Natural killer cell (primary cell): ENCODE measurements at regions not wholly inside any gene's neighbourhood (a gene's known extent, or its start where the extent isn't known, plus 50 kb on each side); places are given as distances from the start of the nearest gene placed in this dataset.

ENCODE experiments used
- ATAC-seq, 3 donors: fragments of 150-1000 bp in 2 of 3; fragments of 200-7000 bp in 1 of 3; cut with Tn5 transposase; 1 replicate in 1 of 3; 2 replicates in 2 of 3; pipeline ENCODE4 v1.10.0; 2021; ENCODE audit warnings: mild to moderate bottlenecking in 2 of 3, moderate library complexity in 2 of 3
- DNase-seq, 2 donors: peaks; one replicate each; pipeline versions ENCODE4 v3.0.0 to v3.0.0-alpha.2; 2013 to 2021; ENCODE audit warnings: mixed read lengths in 1 of 2
- H3K27ac ChIP-seq: one replicate; pipeline ENCODE4 v1.5.1; 2013; ENCODE audit warnings: mild to moderate bottlenecking, low read length
- H3K27me3 ChIP-seq: one replicate; pipeline ENCODE4 v1.6.1; 2013; ENCODE audit warnings: low read length; ENCODE audit not compliant: control insufficient read depth, insufficient read depth
- H3K36me3 ChIP-seq: one replicate; pipeline ENCODE4 v1.6.1; 2013; ENCODE audit warnings: low read length; ENCODE audit not compliant: control insufficient read depth, insufficient read depth
- H3K4me1 ChIP-seq: one replicate; pipeline ENCODE4 v1.6.1; 2013; ENCODE audit warnings: low read length; ENCODE audit not compliant: control insufficient read depth, insufficient read depth
- H3K4me3 ChIP-seq: one replicate; pipeline ENCODE4 v1.5.1; 2013; ENCODE audit warnings: low read length
- H3K9me3 ChIP-seq: one replicate; pipeline ENCODE4 v1.6.1; 2013; ENCODE audit warnings: low read length; ENCODE audit not compliant: control insufficient read depth, insufficient read depth
- H3K27ac Mint-ChIP-seq, 2 donors: one replicate each; pipeline ENCODE4 v1.8.0; 2022; ENCODE audit warnings: mild to moderate bottlenecking in 2 of 2, mixed read lengths in 2 of 2, moderate library complexity in 1 of 2
- H3K27me3 Mint-ChIP-seq, 2 donors: one replicate each; pipeline ENCODE4 v1.8.0; 2022; ENCODE audit warnings: low read depth in 2 of 2, mixed read lengths in 2 of 2
- H3K36me3 Mint-ChIP-seq: one replicate; pipeline ENCODE4 v1.8.0; 2022; ENCODE audit warnings: mixed read lengths
- H3K4me1 Mint-ChIP-seq, 2 donors: one replicate each; pipeline ENCODE4 v1.8.0; 2022; ENCODE audit warnings: mixed read lengths in 2 of 2
- H3K4me3 Mint-ChIP-seq: one replicate; pipeline ENCODE4 v1.8.0; 2022; ENCODE audit warnings: mild to moderate bottlenecking, moderate library complexity, mixed read lengths
- H3K9me3 Mint-ChIP-seq, 2 donors: one replicate each; pipeline ENCODE4 v1.8.0; 2022; ENCODE audit warnings: mixed read lengths in 2 of 2
- WGBS: methylation state at CpG from one replicate; pipeline ENCODE4 v1.1.7; 2013; ENCODE audit warnings: missing lambda C conversion rate; ENCODE audit not compliant: insufficient coverage; 5-methylcytosine and 5-hydroxymethylcytosine counted together
- intact Hi-C: fragments of 100-400 bp; cut with micrococcal nuclease; formaldehyde crosslinking; loops from one replicate; pipeline ENCODE4 v1.14.2; 2022
- TF ChIP-seq, protein P1 (sequence below): fragments of 200-600 bp; IDR thresholded peaks from one replicate; pipeline ENCODE4 v1.8.0; 2022; ENCODE audit warnings: antibody characterized with exemption

DNA sequence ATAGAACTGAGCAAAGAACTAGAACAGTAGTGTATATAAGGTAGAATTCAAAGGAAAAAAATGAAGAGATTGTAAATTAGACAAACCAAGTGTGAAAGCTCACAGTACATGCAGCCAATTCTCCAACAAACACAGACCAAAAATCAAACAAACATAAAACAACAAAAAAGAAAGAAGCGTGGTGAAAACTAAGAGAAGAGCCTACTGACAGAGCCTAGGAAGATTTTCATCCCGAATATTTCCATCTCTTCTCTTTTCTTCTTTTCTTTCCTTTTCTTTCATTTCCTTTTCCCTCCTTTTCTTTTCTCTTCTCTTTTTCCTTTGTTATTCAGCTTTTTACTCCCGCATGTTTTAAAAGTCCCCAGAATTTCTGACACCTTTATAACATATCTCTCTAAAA is 1103.6 kb downstream of the CDH8 start:
- no peak overlapping the region for H3K27ac Mint-ChIP-seq
- no peak for ATAC-seq
- DNase-seq = no peak
- H3K4me1 Mint-ChIP-seq = no peaks in the 10 kb centered on the region
- H3K9me3 Mint-ChIP-seq = peaks cover 18 to 21% of the 10 kb centered on the region in 2 donors
- no peak overlapping the region for H3K4me3 Mint-ChIP-seq
- H3K9me3 ChIP-seq = peaks cover 11% of the 10 kb centered on the region
- TF ChIP-seq, protein P1, sequence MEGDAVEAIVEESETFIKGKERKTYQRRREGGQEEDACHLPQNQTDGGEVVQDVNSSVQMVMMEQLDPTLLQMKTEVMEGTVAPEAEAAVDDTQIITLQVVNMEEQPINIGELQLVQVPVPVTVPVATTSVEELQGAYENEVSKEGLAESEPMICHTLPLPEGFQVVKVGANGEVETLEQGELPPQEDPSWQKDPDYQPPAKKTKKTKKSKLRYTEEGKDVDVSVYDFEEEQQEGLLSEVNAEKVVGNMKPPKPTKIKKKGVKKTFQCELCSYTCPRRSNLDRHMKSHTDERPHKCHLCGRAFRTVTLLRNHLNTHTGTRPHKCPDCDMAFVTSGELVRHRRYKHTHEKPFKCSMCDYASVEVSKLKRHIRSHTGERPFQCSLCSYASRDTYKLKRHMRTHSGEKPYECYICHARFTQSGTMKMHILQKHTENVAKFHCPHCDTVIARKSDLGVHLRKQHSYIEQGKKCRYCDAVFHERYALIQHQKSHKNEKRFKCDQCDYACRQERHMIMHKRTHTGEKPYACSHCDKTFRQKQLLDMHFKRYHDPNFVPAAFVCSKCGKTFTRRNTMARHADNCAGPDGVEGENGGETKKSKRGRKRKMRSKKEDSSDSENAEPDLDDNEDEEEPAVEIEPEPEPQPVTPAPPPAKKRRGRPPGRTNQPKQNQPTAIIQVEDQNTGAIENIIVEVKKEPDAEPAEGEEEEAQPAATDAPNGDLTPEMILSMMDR = no peak
- 94% methylated on average over 3 of the region's 3 CpGs for WGBS
- no peaks in the 10 kb centered on the region for H3K27me3 Mint-ChIP-seq
- peaks cover 9% of the 10 kb centered on the region for H3K36me3 Mint-ChIP-seq
- H3K27me3 ChIP-seq = no peaks in the 10 kb centered on the region
- no peaks in the 10 kb centered on the region for H3K36me3 ChIP-seq
- H3K27ac ChIP-seq = no peak overlapping the region
- no peak overlapping the region for H3K4me3 ChIP-seq
- H3K4me1 ChIP-seq = no peaks in the 10 kb centered on the region
- intact Hi-C loops = no loop called here

GRCh38 chr16:60930291-60930690 is 1105.9 kb downstream of the CDH8 start:
- H3K36me3 ChIP-seq = no peaks in the 10 kb centered on the region
- no peak overlapping the region for H3K27ac ChIP-seq
- H3K4me3 Mint-ChIP-seq = no peak overlapping the region
- H3K36me3 Mint-ChIP-seq = peaks cover 9% of the 10 kb centered on the region
- WGBS = 83% methylated on average over 3 of the region's 5 CpGs
- peaks cover 20 to 23% of the 10 kb centered on the region in 2 donors for H3K9me3 Mint-ChIP-seq
- no peaks in the 10 kb centered on the region for H3K4me1 ChIP-seq
- TF ChIP-seq, protein P1 = no peak
- peaks cover 11% of the 10 kb centered on the region for H3K9me3 ChIP-seq
- H3K4me3 ChIP-seq = no peak overlapping the region
- H3K27ac Mint-ChIP-seq = no peak overlapping the region
- no peak for DNase-seq
- no peak for ATAC-seq
- no peaks in the 10 kb centered on the region for H3K4me1 Mint-ChIP-seq
- H3K27me3 ChIP-seq = no peaks in the 10 kb centered on the region
- intact Hi-C loops = no loop called here
- H3K27me3 Mint-ChIP-seq = no peaks in the 10 kb centered on the region

DNA sequence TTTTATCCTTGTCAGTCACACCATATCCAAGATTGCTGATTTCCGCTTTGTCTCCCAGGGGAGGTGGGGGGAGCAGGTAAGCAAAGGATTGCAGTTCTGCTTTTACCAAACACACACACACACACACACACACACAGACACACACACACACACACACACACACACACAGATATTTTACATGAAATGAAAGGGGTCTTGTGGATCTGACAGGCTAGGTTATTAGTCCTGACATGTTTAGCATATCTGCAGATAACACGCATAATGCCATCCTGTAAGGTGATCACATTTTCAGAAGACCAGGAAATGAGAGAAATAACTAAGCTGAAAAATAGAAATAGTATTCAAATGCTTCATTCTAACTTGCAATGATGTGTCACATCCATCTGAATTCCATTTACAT is 1113.3 kb downstream of the CDH8 start:
- intact Hi-C loops = no loop called here
- TF ChIP-seq, protein P1 = no peak
- Histone ChIP-seq H3K27ac (no peak overlapping the region), H3K9me3 (peaks cover 6% of the 10 kb centered on the region), H3K4me3 (no peak overlapping the region), H3K27me3 (no peaks in the 10 kb centered on the region), H3K36me3 (no peaks in the 10 kb centered on the region), H3K4me1 (no peaks in the 10 kb centered on the region)
- ATAC-seq (no peak), DNase-seq (no peak)
- Mint-ChIP-seq H3K36me3 (peaks cover 5% of the 10 kb centered on the region), H3K9me3 (peaks cover 10 to 17% of the 10 kb centered on the region in 2 donors), H3K27ac (no peak overlapping the region), H3K27me3 (no peaks in the 10 kb centered on the region), H3K4me1 (no peaks in the 10 kb centered on the region), H3K4me3 (no peak overlapping the region)
- 100% methylated on average over 1 of the region's 2 CpGs for WGBS

DNA sequence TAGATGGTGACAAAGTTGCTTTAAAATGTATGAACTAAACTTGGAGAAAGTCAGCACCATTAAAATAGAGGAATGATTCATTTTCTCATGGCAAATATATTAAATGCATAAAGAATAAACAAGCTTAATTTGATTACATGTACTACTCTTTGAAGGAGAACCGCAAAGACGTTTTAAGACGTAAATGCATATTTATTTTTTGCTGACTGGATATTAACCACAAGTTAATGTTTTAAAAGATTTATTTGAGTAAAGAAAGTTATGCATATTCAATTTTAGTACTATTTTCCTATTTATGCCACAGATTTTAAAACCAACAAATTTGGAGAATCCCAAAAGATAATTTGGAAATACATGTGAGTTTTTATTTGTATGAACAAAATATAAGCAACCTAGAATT is 1121.9 kb downstream of the CDH8 start:
- intact Hi-C loops = no loop called here
- H3K4me3 Mint-ChIP-seq = no peak overlapping the region
- ATAC-seq = no peak
- Histone ChIP-seq H3K36me3 (no peaks in the 10 kb centered on the region), H3K27me3 (no peaks in the 10 kb centered on the region), H3K4me3 (no peak overlapping the region), H3K4me1 (no peaks in the 10 kb centered on the region), H3K9me3 (peaks cover 6% of the 10 kb centered on the region), H3K27ac (no peak overlapping the region)
- TF ChIP-seq, protein P1 = no peak
- no peak overlapping the region for H3K27ac Mint-ChIP-seq
- no peaks in the 10 kb centered on the region for H3K4me1 Mint-ChIP-seq
- WGBS = no CpG with 5 or more reads among the region's 3 CpGs
- no peaks in the 10 kb centered on the region for H3K36me3 Mint-ChIP-seq
- DNase-seq = no peak
- H3K9me3 Mint-ChIP-seq = peaks cover 8 to 14% of the 10 kb centered on the region in 2 donors
- no peaks in the 10 kb centered on the region for H3K27me3 Mint-ChIP-seq
